GM21528 (cell line): ENCODE measurements at regions not wholly inside any gene's neighbourhood (a gene's known extent, or its start where the extent isn't known, plus 50 kb on each side); places are given as distances from the start of the nearest gene placed in this dataset.

Source experiments
- ATAC-seq: cut with Tn5 transposase; IDR thresholded peaks from one replicate; pipeline ENCODE4 v1.9.1; 2021; ENCODE audit warnings: mild to moderate bottlenecking, moderate library complexity; ENCODE audit not compliant: unreplicated experiment, low FRiP score

- no peak for ATAC-seq
These were observed 87.7 kb upstream of the KLF13 start for GRCh38 chr15:31238906-31239305.

GRCh38 chr15:31239409-31239808 is 87.2 kb upstream of the KLF13 start:
- ATAC-seq: no peak

- no peak for ATAC-seq
These were observed 84.6 kb upstream of the KLF13 start for GRCh38 chr15:31241888-31242522.

- no peak for ATAC-seq
These were observed 82.7 kb upstream of the KLF13 start for GRCh38 chr15:31243895-31244294.

- ATAC-seq: no peak
These were observed 81.4 kb upstream of the KLF13 start for GRCh38 chr15:31245135-31245689.

GRCh38 chr15:31245756-31246155 is 80.9 kb upstream of the KLF13 start:
- no peak for ATAC-seq

GRCh38 chr15:31247404-31247803 is 79.2 kb upstream of the KLF13 start:
- no peak for ATAC-seq

GRCh38 chr15:31248263-31248662 is 78.4 kb upstream of the KLF13 start:
- no peak for ATAC-seq

GRCh38 chr15:31248951-31249350 is 77.7 kb upstream of the KLF13 start:
- ATAC-seq: no peak

- ATAC-seq: no peak
These were observed 76.6 kb upstream of the KLF13 start for GRCh38 chr15:31250033-31250432.

- no peak for ATAC-seq
These were observed 75.5 kb upstream of the KLF13 start for GRCh38 chr15:31251165-31251564.

- ATAC-seq: no peak
These were observed 74.4 kb upstream of the KLF13 start for GRCh38 chr15:31252171-31252785.

GRCh38 chr15:31254431-31255175 is 72.0 kb upstream of the KLF13 start:
- ATAC-seq: no peak

- ATAC-seq: no peak
These were observed 71.5 kb upstream of the KLF13 start for GRCh38 chr15:31255176-31255510.

- no peak for ATAC-seq
These were observed 70.8 kb upstream of the KLF13 start for GRCh38 chr15:31255732-31256377.

GRCh38 chr15:31256378-31257265 is 70.0 kb upstream of the KLF13 start:
- no peak for ATAC-seq

GRCh38 chr15:31257286-31257685 is 69.3 kb upstream of the KLF13 start:
- ATAC-seq: no peak

- no peak for ATAC-seq
These were observed 68.4 kb upstream of the KLF13 start for GRCh38 chr15:31258260-31258659.

GRCh38 chr15:31259562-31260252 is 66.9 kb upstream of the KLF13 start:
- ATAC-seq: no peak
